ENCODE measurements at regions not wholly inside any gene's neighbourhood (a gene's known extent, or its start where the extent isn't known, plus 50 kb on each side); places are given as distances from the start of the nearest gene placed in this dataset.

GRCh38 chr2:123002660-123003248 lies 1022.3 kb upstream of the CNTNAP5 start:
- no peak overlapping the region for H3K27ac ChIP-seq
- no peak for TF ChIP-seq CTCF (IDR thresholded peaks at IDR 0.05)
- no peak overlapping the region for H3K4me3 ChIP-seq
- no peak for DNase-seq (ENCODE audit: low spot score)

GRCh38 chr2:123015186-123015585 lies 1009.9 kb upstream of the CNTNAP5 start:
- Histone ChIP-seq H3K27ac (no peak overlapping the region), H3K4me3 (no peak overlapping the region)
- no peak for TF ChIP-seq CTCF (IDR thresholded peaks at IDR 0.05)
- no peak for DNase-seq (ENCODE audit: low spot score)

GRCh38 chr2:123035541-123035940 lies 989.5 kb upstream of the CNTNAP5 start:
- no peak overlapping the region for H3K4me3 ChIP-seq
- DNase-seq (ENCODE audit: low spot score) = no peak
- TF ChIP-seq CTCF (IDR thresholded peaks at IDR 0.05) = no peak

GRCh38 chr2:123036300-123036699 lies 988.8 kb upstream of the CNTNAP5 start:
- TF ChIP-seq CTCF (IDR thresholded peaks at IDR 0.05) = no peak

More at GRCh38 chr2:123035541-123035940, 989.5 kb upstream of the CNTNAP5 start:
- H3K27ac ChIP-seq = no peak overlapping the region

GRCh38 chr2:123040506-123040905 lies 984.6 kb upstream of the CNTNAP5 start:
- no peak overlapping the region for H3K27ac ChIP-seq
- no peak for DNase-seq (ENCODE audit: low spot score)
- no peak overlapping the region for H3K4me3 ChIP-seq
- no peak for TF ChIP-seq CTCF (IDR thresholded peaks at IDR 0.05)

More at GRCh38 chr2:123036300-123036699, 988.8 kb upstream of the CNTNAP5 start:
- H3K27ac ChIP-seq = no peak overlapping the region
- DNase-seq (ENCODE audit: low spot score) = no peak
- no peak overlapping the region for H3K4me3 ChIP-seq

- no peak for TF ChIP-seq CTCF (IDR thresholded peaks at IDR 0.05)
- no peak for DNase-seq (ENCODE audit: low spot score)
- Histone ChIP-seq H3K27ac (no peak overlapping the region), H3K4me3 (no peak overlapping the region)
Measured at GRCh38 chr2:123043458-123043857, 981.6 kb upstream of the CNTNAP5 start.

GRCh38 chr2:123045713-123046112 lies 979.4 kb upstream of the CNTNAP5 start:
- TF ChIP-seq CTCF (IDR thresholded peaks at IDR 0.05) = no peak
- DNase-seq (ENCODE audit: low spot score) = no peak
- H3K4me3 ChIP-seq = no peak overlapping the region
- no peak overlapping the region for H3K27ac ChIP-seq
